ENCODE measurements at regions not wholly inside any gene's neighbourhood (a gene's known extent, or its start where the extent isn't known, plus 50 kb on each side); places are given as distances from the start of the nearest gene placed in this dataset.

DNA sequence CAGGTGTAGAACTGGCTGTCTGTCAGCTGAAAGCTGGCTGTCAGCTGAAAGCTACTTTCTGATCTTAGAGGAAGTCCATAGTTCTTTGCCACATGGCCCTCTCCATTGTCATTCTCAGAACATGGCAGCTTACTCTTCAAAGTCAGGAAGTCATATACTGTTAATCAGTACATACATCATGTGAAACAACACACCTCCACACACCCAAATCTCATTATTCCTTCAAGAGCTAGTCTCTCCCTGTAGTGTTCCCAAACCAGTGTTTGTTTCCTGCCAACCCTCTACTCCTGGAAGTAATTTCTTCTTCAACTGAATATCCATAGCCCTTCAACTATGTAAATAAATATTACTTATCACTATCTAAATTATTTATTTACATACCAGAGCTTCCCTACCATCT is 58.9 kb downstream of the OR5AK2 start:
- H3K9me3 ChIP-seq = peaks cover 0 to 41% (median 16%) of the 10 kb centered on the region in 8 donors
- no peak overlapping the region for H3K4me3 ChIP-seq
- H3K27me3 ChIP-seq (replicated peaks in 1 of 7) = no peaks in the 10 kb centered on the region
- no peaks in the 10 kb centered on the region for H3K4me1 ChIP-seq
- TF ChIP-seq POLR2A (IDR thresholded peaks at IDR 0.05) (no peak), POLR2AphosphoS5 (IDR thresholded peaks at IDR 0.05) (no peak)
- TF ChIP-seq, protein P1, sequence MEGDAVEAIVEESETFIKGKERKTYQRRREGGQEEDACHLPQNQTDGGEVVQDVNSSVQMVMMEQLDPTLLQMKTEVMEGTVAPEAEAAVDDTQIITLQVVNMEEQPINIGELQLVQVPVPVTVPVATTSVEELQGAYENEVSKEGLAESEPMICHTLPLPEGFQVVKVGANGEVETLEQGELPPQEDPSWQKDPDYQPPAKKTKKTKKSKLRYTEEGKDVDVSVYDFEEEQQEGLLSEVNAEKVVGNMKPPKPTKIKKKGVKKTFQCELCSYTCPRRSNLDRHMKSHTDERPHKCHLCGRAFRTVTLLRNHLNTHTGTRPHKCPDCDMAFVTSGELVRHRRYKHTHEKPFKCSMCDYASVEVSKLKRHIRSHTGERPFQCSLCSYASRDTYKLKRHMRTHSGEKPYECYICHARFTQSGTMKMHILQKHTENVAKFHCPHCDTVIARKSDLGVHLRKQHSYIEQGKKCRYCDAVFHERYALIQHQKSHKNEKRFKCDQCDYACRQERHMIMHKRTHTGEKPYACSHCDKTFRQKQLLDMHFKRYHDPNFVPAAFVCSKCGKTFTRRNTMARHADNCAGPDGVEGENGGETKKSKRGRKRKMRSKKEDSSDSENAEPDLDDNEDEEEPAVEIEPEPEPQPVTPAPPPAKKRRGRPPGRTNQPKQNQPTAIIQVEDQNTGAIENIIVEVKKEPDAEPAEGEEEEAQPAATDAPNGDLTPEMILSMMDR (IDR thresholded peaks at IDR 0.05 in 8 of 11, conservative IDR thresholded peaks at IDR 0.05 in 3 of 11) = no peak
- intact Hi-C loops (cut with DNase I; ENCODE audit: low total_unique reads) = no loop called here
- H3K36me3 ChIP-seq = no peaks in the 10 kb centered on the region
- no peak overlapping the region for H3K27ac ChIP-seq
- no peak for DNase-seq

- no peak overlapping the region for H3K4me3 ChIP-seq
- WGBS, 5 donors = 68 to 79% (median 77%) methylated on average over 4 of the region's 4 CpGs
- intact Hi-C loops (cut with DNase I; ENCODE audit: low total_unique reads) = no loop called here
- TF ChIP-seq, protein P1 (IDR thresholded peaks at IDR 0.05 in 8 of 11, conservative IDR thresholded peaks at IDR 0.05 in 3 of 11) = no peak
- no peak for TF ChIP-seq POLR2A (IDR thresholded peaks at IDR 0.05)
- TF ChIP-seq POLR2AphosphoS5 (IDR thresholded peaks at IDR 0.05) = no peak
- no peaks in the 10 kb centered on the region for H3K36me3 ChIP-seq
- H3K27ac ChIP-seq = no peak overlapping the region
- no peaks in the 10 kb centered on the region for H3K27me3 ChIP-seq (replicated peaks in 1 of 7)
- no peak for DNase-seq
- H3K4me1 ChIP-seq = no peaks in the 10 kb centered on the region
- H3K9me3 ChIP-seq = peaks cover 0 to 25% (median 8%) of the 10 kb centered on the region in 8 donors
These were observed 61.0 kb downstream of the OR5AK2 start for GRCh38 chr11:57049749-57050148.

DNA sequence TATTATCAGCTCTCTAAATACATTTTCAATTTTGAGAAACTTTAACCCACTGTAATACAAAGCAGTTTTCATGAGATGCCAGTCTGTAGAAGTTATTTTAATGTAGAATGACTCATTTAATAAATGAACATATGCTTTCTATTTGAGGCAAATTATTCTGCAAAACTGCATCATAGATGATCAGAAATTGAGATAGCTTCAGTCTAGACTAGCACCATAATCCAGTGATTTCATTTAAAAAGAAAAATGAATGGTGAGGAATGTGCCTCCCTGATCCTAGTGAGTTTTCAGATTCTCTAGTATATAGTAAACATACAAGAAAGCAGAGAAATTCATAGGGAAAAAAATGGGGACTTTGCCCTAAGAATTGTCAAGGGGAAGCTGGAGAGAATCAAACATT is 66.1 kb downstream of the OR5AK2 start:
- H3K36me3 ChIP-seq = no peaks in the 10 kb centered on the region
- H3K9me3 ChIP-seq = peaks cover 0 to 9% (median 0%) of the 10 kb centered on the region in 8 donors
- peaks cover 0 to 5% (median 0%) of the 10 kb centered on the region in 6 donors for H3K4me1 ChIP-seq
- DNase-seq = no peak
- no peak overlapping the region for H3K27ac ChIP-seq
- H3K4me3 ChIP-seq = no peak overlapping the region
- intact Hi-C loops (cut with DNase I; ENCODE audit: low total_unique reads) = no loop called here
- TF ChIP-seq, protein P1 (IDR thresholded peaks at IDR 0.05 in 8 of 11, conservative IDR thresholded peaks at IDR 0.05 in 3 of 11) = no peak
- TF ChIP-seq POLR2AphosphoS5 (IDR thresholded peaks at IDR 0.05) (no peak), POLR2A (IDR thresholded peaks at IDR 0.05) (no peak)
- no peaks in the 10 kb centered on the region for H3K27me3 ChIP-seq (replicated peaks in 1 of 7)

DNA sequence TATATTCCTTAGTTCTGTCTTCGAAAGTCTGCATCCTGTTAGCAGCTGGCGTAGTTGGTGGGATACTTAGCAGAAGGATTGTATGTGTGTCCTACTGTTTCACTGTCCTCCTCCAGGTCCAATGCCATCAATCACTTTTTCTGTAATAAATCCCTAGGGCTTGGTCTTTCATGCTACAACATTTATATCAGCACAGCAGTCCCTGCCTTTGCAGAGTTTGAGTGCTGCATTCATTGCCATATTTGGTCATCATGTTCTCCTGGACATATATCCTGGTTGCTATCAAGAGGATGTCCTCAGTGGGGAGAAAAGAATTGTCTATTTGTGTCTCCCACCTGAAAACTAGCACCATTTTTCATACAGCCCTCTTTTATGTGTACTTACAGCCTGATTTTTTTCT is 67.0 kb downstream of the OR5AK2 start:
- TF ChIP-seq, protein P1 (IDR thresholded peaks at IDR 0.05 in 8 of 11, conservative IDR thresholded peaks at IDR 0.05 in 3 of 11) = no peak
- no peak for TF ChIP-seq POLR2A (IDR thresholded peaks at IDR 0.05)
- no peak for TF ChIP-seq POLR2AphosphoS5 (IDR thresholded peaks at IDR 0.05)
- no peaks in the 10 kb centered on the region for H3K36me3 ChIP-seq
- DNase-seq = no peak
- H3K4me3 ChIP-seq = no peak overlapping the region
- no peak overlapping the region for H3K27ac ChIP-seq
- H3K9me3 ChIP-seq = peaks cover 0 to 13% (median 0%) of the 10 kb centered on the region in 8 donors
- H3K27me3 ChIP-seq (replicated peaks in 1 of 7) = no peaks in the 10 kb centered on the region
- H3K4me1 ChIP-seq = peaks cover 0 to 5% (median 0%) of the 10 kb centered on the region in 6 donors
- 79 to 91% (median 85%) methylated on average over 2 of the region's 2 CpGs for WGBS, 5 donors
- intact Hi-C loops (cut with DNase I; ENCODE audit: low total_unique reads) = no loop called here
